ENCODE measurements at regions not wholly inside any gene's neighbourhood (a gene's known extent, or its start where the extent isn't known, plus 50 kb on each side); places are given as distances from the start of the nearest gene placed in this dataset.

DNA sequence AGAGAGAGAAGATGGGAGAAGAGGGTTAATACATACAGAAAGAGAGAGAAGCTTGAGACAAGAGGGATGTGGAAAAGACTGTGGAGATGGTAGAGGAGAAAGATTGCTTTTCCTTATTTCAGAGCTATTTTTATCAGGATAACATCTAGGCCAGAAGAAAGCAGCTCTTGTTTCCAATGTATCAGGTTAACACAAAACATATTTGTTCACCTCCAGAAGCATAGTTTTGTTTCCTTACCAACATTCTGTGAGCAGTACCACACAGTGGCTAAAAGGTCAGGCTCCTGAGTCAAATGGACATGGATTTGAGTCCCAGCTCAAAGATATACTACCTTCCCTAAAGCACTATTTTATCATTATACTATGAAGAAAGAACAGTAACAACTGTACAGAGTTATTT, 185.5 kb downstream of the DUSP10 start:
- TF ChIP-seq POLR2AphosphoS5 (IDR thresholded peaks at IDR 0.05; ENCODE audit: insufficient read depth, low read depth, low read length) (no peak), EZH2 (IDR thresholded peaks at IDR 0.05; ENCODE audit: borderline replicate concordance, low read depth, low read length, severe bottlenecking) (no peak), MYC (IDR thresholded peaks at IDR 0.05; ENCODE audit: low read depth, low read length) (no peak), POLR2A (IDR thresholded peaks at IDR 0.05; ENCODE audit: low read depth, low read length) (no peak), FOS (IDR thresholded peaks at IDR 0.05; ENCODE audit: borderline replicate concordance, insufficient read depth, low read length) (no peak), JUN (IDR thresholded peaks at IDR 0.05; ENCODE audit: borderline replicate concordance, insufficient read depth, insufficient read length, low read depth) (no peak)
- TF ChIP-seq, protein P1, sequence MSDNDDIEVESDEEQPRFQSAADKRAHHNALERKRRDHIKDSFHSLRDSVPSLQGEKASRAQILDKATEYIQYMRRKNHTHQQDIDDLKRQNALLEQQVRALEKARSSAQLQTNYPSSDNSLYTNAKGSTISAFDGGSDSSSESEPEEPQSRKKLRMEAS (IDR thresholded peaks at IDR 0.05; ENCODE audit: insufficient read depth, insufficient read length): no peak
- TF ChIP-seq, protein P2, sequence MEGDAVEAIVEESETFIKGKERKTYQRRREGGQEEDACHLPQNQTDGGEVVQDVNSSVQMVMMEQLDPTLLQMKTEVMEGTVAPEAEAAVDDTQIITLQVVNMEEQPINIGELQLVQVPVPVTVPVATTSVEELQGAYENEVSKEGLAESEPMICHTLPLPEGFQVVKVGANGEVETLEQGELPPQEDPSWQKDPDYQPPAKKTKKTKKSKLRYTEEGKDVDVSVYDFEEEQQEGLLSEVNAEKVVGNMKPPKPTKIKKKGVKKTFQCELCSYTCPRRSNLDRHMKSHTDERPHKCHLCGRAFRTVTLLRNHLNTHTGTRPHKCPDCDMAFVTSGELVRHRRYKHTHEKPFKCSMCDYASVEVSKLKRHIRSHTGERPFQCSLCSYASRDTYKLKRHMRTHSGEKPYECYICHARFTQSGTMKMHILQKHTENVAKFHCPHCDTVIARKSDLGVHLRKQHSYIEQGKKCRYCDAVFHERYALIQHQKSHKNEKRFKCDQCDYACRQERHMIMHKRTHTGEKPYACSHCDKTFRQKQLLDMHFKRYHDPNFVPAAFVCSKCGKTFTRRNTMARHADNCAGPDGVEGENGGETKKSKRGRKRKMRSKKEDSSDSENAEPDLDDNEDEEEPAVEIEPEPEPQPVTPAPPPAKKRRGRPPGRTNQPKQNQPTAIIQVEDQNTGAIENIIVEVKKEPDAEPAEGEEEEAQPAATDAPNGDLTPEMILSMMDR (IDR thresholded peaks at IDR 0.05; ENCODE audit: extremely low read depth in 1 of 2, insufficient read depth in 1 of 2, low read depth in 1 of 2, low read length in 2 of 2): no peak
